ENCODE measurements at regions not wholly inside any gene's neighbourhood (a gene's known extent, or its start where the extent isn't known, plus 50 kb on each side); places are given as distances from the start of the nearest gene placed in this dataset.
"Not testable (repeated sequence)": the region's sequence is repeated elsewhere in the genome, so short reads cannot be mapped to it uniquely, and the experiment has no call there.

GRCh38 chr15:95152741-95153140 is 921.4 kb downstream of the MCTP2 start:
- no peak for DNase-seq

GRCh38 chr15:95153201-95153600 is 921.8 kb downstream of the MCTP2 start:
- not testable (repeated sequence) for DNase-seq

- DNase-seq = no peak
These were observed 929.0 kb downstream of the MCTP2 start for GRCh38 chr15:95160316-95160715.

GRCh38 chr15:95162069-95162468 is 930.7 kb downstream of the MCTP2 start:
- no peak for DNase-seq

- DNase-seq = no peak
These were observed 931.2 kb downstream of the MCTP2 start for GRCh38 chr15:95162531-95162930.

GRCh38 chr15:95162967-95163531 is 931.7 kb downstream of the MCTP2 start:
- DNase-seq = no peak

- DNase-seq = no peak
These were observed 936.8 kb downstream of the MCTP2 start for GRCh38 chr15:95168152-95168551.

- DNase-seq = no peak
These were observed 937.6 kb downstream of the MCTP2 start for GRCh38 chr15:95168951-95169431.

GRCh38 chr15:95169541-95170459 is 938.4 kb downstream of the MCTP2 start:
- no peak for DNase-seq

- no peak for DNase-seq
These were observed 939.4 kb downstream of the MCTP2 start for GRCh38 chr15:95170561-95171380.

GRCh38 chr15:95171564-95171963 is 940.2 kb downstream of the MCTP2 start:
- DNase-seq = no peak

- DNase-seq = no peak
These were observed 943.2 kb downstream of the MCTP2 start for GRCh38 chr15:95174301-95175259.

GRCh38 chr15:95175914-95176658 is 944.7 kb downstream of the MCTP2 start:
- DNase-seq = no peak

- DNase-seq = no peak
These were observed 945.6 kb downstream of the MCTP2 start for GRCh38 chr15:95176794-95177577.

- DNase-seq = no peak
These were observed 949.2 kb downstream of the MCTP2 start for GRCh38 chr15:95180530-95180929.

GRCh38 chr15:95182091-95182490 is 950.7 kb downstream of the MCTP2 start:
- DNase-seq = no peak

GRCh38 chr15:95192923-95193322 is 961.6 kb downstream of the MCTP2 start:
- DNase-seq = no peak

GRCh38 chr15:95194746-95195145 is 963.4 kb downstream of the MCTP2 start:
- no peak for DNase-seq

GRCh38 chr15:95196176-95196915 is 965.0 kb downstream of the MCTP2 start:
- DNase-seq = no peak

Data from activated CD4-positive, alpha-beta T cell treated with anti-CD3 and anti-CD28 coated beads, Interleukin-2, amount 50 U/mL, for 16 hours (primary cell).